ENCODE measurements at regions not wholly inside any gene's neighbourhood (a gene's known extent, or its start where the extent isn't known, plus 50 kb on each side); places are given as distances from the start of the nearest gene placed in this dataset.

GRCh38 chr5:3313569-3313968, 282.1 kb upstream of the IRX1 start (continued):
- no peak for TF ChIP-seq NFE2L1 (tag; IDR thresholded peaks at IDR 0.05; ENCODE audit: borderline replicate concordance, low read depth)
- no peak for TF ChIP-seq ZBTB34 (CRISPR knock-in tag; IDR thresholded peaks at IDR 0.05)
- no peak for TF ChIP-seq MITF (IDR thresholded peaks at IDR 0.05)
- TF ChIP-seq CHD2 (IDR thresholded peaks at IDR 0.05; ENCODE audit: low read depth, low read length), result no peak
- TF ChIP-seq ZNF830 (CRISPR knock-in tag; IDR thresholded peaks at IDR 0.05), result no peak
- TF ChIP-seq SMARCA5 (IDR thresholded peaks at IDR 0.05), result no peak
- no peak for TF ChIP-seq GTF3C2 (IDR thresholded peaks at IDR 0.05; ENCODE audit: borderline replicate concordance, extremely low read depth, insufficient read length)
- no peak for TF ChIP-seq MBD2 (IDR thresholded peaks at IDR 0.05; ENCODE audit: borderline replicate concordance, low read depth)
